H1 (cell line): ENCODE measurements at regions not wholly inside any gene's neighbourhood (a gene's known extent, or its start where the extent isn't known, plus 50 kb on each side); places are given as distances from the start of the nearest gene placed in this dataset.

Source experiments
- CTCF ChIA-PET: fragments of 300-600 bp; sonication (Branson Sonifier 250); formaldehyde crosslinking; loops from one replicate; lab custom pipeline; 2021; ENCODE audit not compliant: partially characterized antibody; lab: Charles Lee
- POLR2A ChIA-PET: fragments of 300-600 bp; sonication (Branson Sonifier 250); formaldehyde crosslinking; loops from one replicate; lab custom pipeline; 2021; ENCODE audit warnings: inconsistent platforms; ENCODE audit not compliant: partially characterized antibody; lab: Charles Lee
- DNase-seq, 2 experiments: peaks; one replicate each; pipeline versions ENCODE4 v3.0.0 to v3.0.0-alpha.2; 2010 to 2022; ENCODE audit warnings: low spot score in 2 of 2, low read depth in 1 of 2, mixed read lengths in 1 of 2
- FAIRE-seq: peaks from 2 replicates; lab custom pipeline; 2011; peaks lifted over from hg19 to GRCh38; lab: Jason Lieb, UNC
- H2AFZ ChIP-seq: 2 replicates; pipeline ENCODE4 v1.8.1; 2012; ENCODE audit warnings: low read length, inconsistent platforms
- H2AK5ac ChIP-seq: 2 replicates; pipeline ENCODE4 v1.6.1; 2013; ENCODE audit warnings: low read depth, low read length
- H2BK120ac ChIP-seq: replicated peaks from 2 replicates; pipeline ENCODE3; 2013; ENCODE audit warnings: low read depth, low read length, inconsistent platforms
- H2BK12ac ChIP-seq: 2 replicates; pipeline ENCODE4 v1.6.1; 2013; ENCODE audit warnings: low read depth, low read length
- H2BK15ac ChIP-seq: 2 replicates; pipeline ENCODE4 v1.6.1; 2013; ENCODE audit warnings: low read length
- H2BK20ac ChIP-seq: 2 replicates; pipeline ENCODE4 v1.6.1; 2013; ENCODE audit warnings: low read length
- H2BK5ac ChIP-seq: 2 replicates; pipeline ENCODE4 v1.6.1; 2013; ENCODE audit warnings: low read depth, low read length
- H3K14ac ChIP-seq: 2 replicates; pipeline ENCODE4 v1.6.1; 2013; ENCODE audit warnings: inconsistent platforms; ENCODE audit not compliant: insufficient read length
- H3K18ac ChIP-seq: 2 replicates; pipeline ENCODE4 v1.6.1; 2013; ENCODE audit warnings: low read length; ENCODE audit errors: extremely low read depth
- H3K23ac ChIP-seq: 2 replicates; pipeline ENCODE4 v1.6.1; 2013; ENCODE audit warnings: inconsistent platforms; ENCODE audit not compliant: insufficient read length
- H3K23me2 ChIP-seq: 2 replicates; pipeline ENCODE4 v1.6.1; 2013; ENCODE audit warnings: low read depth, low read length
- H3K27ac ChIP-seq: 2 replicates; pipeline ENCODE4 v1.6.1; 2011; ENCODE audit warnings: low read depth, low read length, inconsistent platforms
- H3K27me3 ChIP-seq, 4 experiments: replicated peaks in 1 of 4; 1 replicate in 1 of 4; 2 replicates in 3 of 4; pipeline versions ENCODE4 v1.6.1 to v1.8.1; 2011 to 2013; ENCODE audit warnings: low read length in 3 of 4, mild to moderate bottlenecking in 3 of 4, inconsistent platforms in 2 of 4, mixed read lengths in 2 of 4, moderate library complexity in 1 of 4; ENCODE audit not compliant: control insufficient read depth in 3 of 4, insufficient read depth in 3 of 4; ENCODE audit errors: extremely low read depth in 1 of 4
- H3K36me3 ChIP-seq, 4 experiments: 2 replicates each; pipeline versions ENCODE4 v1.6.1 to v1.8.1; 2011 to 2013; ENCODE audit warnings: mild to moderate bottlenecking in 4 of 4, low read length in 3 of 4, moderate library complexity in 2 of 4, control low read depth in 1 of 4, inconsistent platforms in 1 of 4; ENCODE audit not compliant: insufficient read depth in 4 of 4, control insufficient read depth in 2 of 4
- H3K4ac ChIP-seq: replicated peaks from 2 replicates; pipeline ENCODE3; 2013; ENCODE audit warnings: low read length, low read depth, mixed read lengths, inconsistent platforms; ENCODE audit not compliant: insufficient read length
- H3K4me1 ChIP-seq, 4 experiments: replicated peaks in 1 of 4; 1 replicate in 1 of 4; 2 replicates in 3 of 4; pipeline versions ENCODE4 v1.6.1 to v1.8.1; 2011 to 2013; ENCODE audit warnings: low read length in 3 of 4, inconsistent platforms in 2 of 4, mixed read lengths in 1 of 4; ENCODE audit not compliant: insufficient read depth in 4 of 4, control insufficient read depth in 3 of 4
- H3K4me2 ChIP-seq, 2 experiments: 2 replicates each; pipeline versions ENCODE4 v1.6.1 to v1.8.1; 2011 to 2013; ENCODE audit warnings: low read depth in 2 of 2, low read length in 2 of 2, control low read depth in 1 of 2, inconsistent platforms in 1 of 2, mild to moderate bottlenecking in 1 of 2; ENCODE audit not compliant: insufficient read depth in 1 of 2
- H3K4me3 ChIP-seq, 4 experiments: fragments of 200-600, 300-600 bp in 1 of 4; sonication (generic), shearing (Covaris generic), sonication (Bioruptor Twin) in 1 of 4; 2 replicates each; pipeline versions ENCODE4 v1.5.1 to v1.8.1; 2011 to 2016; ENCODE audit warnings: low read length in 4 of 4, low read depth in 3 of 4, control low read depth in 2 of 4, inconsistent platforms in 2 of 4, mild to moderate bottlenecking in 2 of 4, mixed read lengths in 1 of 4, moderate library complexity in 1 of 4; ENCODE audit not compliant: insufficient read depth in 2 of 4; ENCODE audit errors: extremely low read depth in 1 of 4
- H3K56ac ChIP-seq: replicated peaks from 2 replicates; pipeline ENCODE3; 2013; ENCODE audit warnings: low read depth, mild to moderate bottlenecking, mixed read lengths, low read length, inconsistent platforms; ENCODE audit not compliant: insufficient read length
- H3K79me1 ChIP-seq: 2 replicates; pipeline ENCODE4 v1.6.1; 2013; ENCODE audit warnings: low read depth, low read length, control low read depth
- H3K79me2 ChIP-seq, 2 experiments: 2 replicates each; pipeline versions ENCODE4 v1.6.1 to v1.8.1; 2012 to 2013; ENCODE audit warnings: low read length in 2 of 2, mild to moderate bottlenecking in 2 of 2, inconsistent platforms in 1 of 2; ENCODE audit not compliant: insufficient read depth in 2 of 2, control insufficient read depth in 1 of 2
- H3K9ac ChIP-seq, 4 experiments: replicated peaks in 1 of 4; 1 replicate in 1 of 4; 2 replicates in 3 of 4; pipeline versions ENCODE4 v1.6.1 to v1.8.1; 2011 to 2013; ENCODE audit warnings: low read depth in 3 of 4, low read length in 3 of 4, control low read depth in 2 of 4, mild to moderate bottlenecking in 2 of 4, moderate library complexity in 2 of 4, inconsistent platforms in 1 of 4; ENCODE audit errors: extremely low read depth in 1 of 4
- H3K9me3 ChIP-seq, 2 experiments: 2 replicates each; pipeline versions ENCODE4 v1.6.1 to v1.8.1; 2012 to 2013; ENCODE audit warnings: mild to moderate bottlenecking in 2 of 2, moderate library complexity in 2 of 2, control low read depth in 1 of 2, inconsistent platforms in 1 of 2, low read depth in 1 of 2, low read length in 1 of 2, mixed read lengths in 1 of 2; ENCODE audit not compliant: insufficient read depth in 2 of 2
- H4K20me1 ChIP-seq, 2 experiments: replicated peaks in 1 of 2; 2 replicates each; pipeline versions ENCODE3 to v1.8.1; 2011 to 2013; ENCODE audit warnings: inconsistent platforms in 2 of 2, low read length in 2 of 2, mild to moderate bottlenecking in 1 of 2; ENCODE audit not compliant: insufficient read depth in 2 of 2, control insufficient read depth in 1 of 2
- H4K5ac ChIP-seq: 2 replicates; pipeline ENCODE4 v1.6.1; 2013; ENCODE audit warnings: low read length, low read depth, mixed read lengths, inconsistent platforms; ENCODE audit not compliant: insufficient read length
- H4K8ac ChIP-seq: 2 replicates; pipeline ENCODE4 v1.8.0; 2013; ENCODE audit warnings: mild to moderate bottlenecking, moderate library complexity, low read length, inconsistent platforms; ENCODE audit not compliant: insufficient read depth; ENCODE audit errors: extremely low read depth
- H4K91ac ChIP-seq: replicated peaks from 2 replicates; pipeline ENCODE3; 2013; ENCODE audit warnings: low read length, mixed read lengths, inconsistent platforms; ENCODE audit not compliant: insufficient read length
- ATF3 ChIP-seq: IDR thresholded peaks from 2 replicates; pipeline ENCODE4 v1.6.1; 2011; ENCODE audit warnings: low read depth, mild to moderate bottlenecking, low read length; ENCODE audit not compliant: insufficient read depth
- EZH2 ChIP-seq: fragments of 200-600 bp; sonication (generic); IDR thresholded peaks from 2 replicates; pipeline ENCODE4 v1.7.1; 2012; ENCODE audit warnings: low read depth, mild to moderate bottlenecking, moderate library complexity, low read length, inconsistent platforms; ENCODE audit not compliant: severe bottlenecking
- KDM1A ChIP-seq: fragments of 200-600, 300-600 bp; sonication (generic); IDR thresholded peaks from 2 replicates; pipeline ENCODE4 v1.7.1; 2016; ENCODE audit warnings: mild to moderate bottlenecking, low read length, borderline replicate concordance
- PHF8 ChIP-seq: fragments of 200-600 bp; sonication (generic); conservative IDR thresholded peaks from 2 replicates; pipeline ENCODE4 v1.7.1; 2012; ENCODE audit warnings: low read depth, mild to moderate bottlenecking, inconsistent platforms, low read length, moderate library complexity
- POU5F1 ChIP-seq: IDR thresholded peaks from 2 replicates; pipeline ENCODE4 v1.6.1; 2011; ENCODE audit warnings: low read depth, mild to moderate bottlenecking, low read length, moderate library complexity
- RAD21 ChIP-seq, 2 experiments: IDR thresholded peaks in 1 of 2; conservative IDR thresholded peaks in 1 of 2; 2 replicates each; pipeline ENCODE4 v1.6.1; 2011; ENCODE audit warnings: low read depth in 2 of 2, low read length in 2 of 2, improper control_type of control experiment in 1 of 2, inconsistent platforms in 1 of 2, mild to moderate bottlenecking in 1 of 2, moderate library complexity in 1 of 2
- WGBS, 2 experiments: shearing (Covaris generic) in 1 of 2; methylation state at CpG; one replicate each; pipeline versions ENCODE4 v1.1.6 to v1.1.7; 2013 to 2015; ENCODE audit warnings: low lambda C conversion rate in 2 of 2, mixed read lengths in 2 of 2, inconsistent platforms in 1 of 2, low coverage in 1 of 2, missing lambda C conversion rate in 1 of 2; ENCODE audit not compliant: insufficient replicate concordance in 2 of 2, insufficient coverage in 1 of 2, insufficient read length in 1 of 2; ENCODE audit errors: extremely low coverage in 1 of 2, missing lambda C conversion rate in 1 of 2; 5-methylcytosine and 5-hydroxymethylcytosine counted together

- no peak overlapping the region for H3K18ac ChIP-seq
- H3K36me3 ChIP-seq, result no peaks in the 10 kb centered on the region
- no peak overlapping the region for H3K23ac ChIP-seq
- no peaks in the 10 kb centered on the region for H3K23me2 ChIP-seq
- no peak overlapping the region for H3K4me3 ChIP-seq
- H3K4ac ChIP-seq, result no peak overlapping the region
- WGBS, 2 experiments, result 100% methylated on average over 1 of the region's 1 CpG; no CpG with 5 or more reads in 1 of the 2 experiments
- H4K8ac ChIP-seq, result no peak overlapping the region
- no peaks in the 10 kb centered on the region; a peak in 1 of 4 replicates for H3K9me3 ChIP-seq
- FAIRE-seq, result no peak
- H2AFZ ChIP-seq, result peak overlapping the region; percentile 66; the same call in 1 of the 2 replicates
- H4K20me1 ChIP-seq, result no peaks in the 10 kb centered on the region
- ChIA-PET CTCF (no interaction called here), POLR2A (no interaction called here)
- H3K9ac ChIP-seq, result no peak overlapping the region
- H3K27me3 ChIP-seq, result no peaks in the 10 kb centered on the region
- H4K91ac ChIP-seq, result no peak overlapping the region
- H3K4me2 ChIP-seq, result no peak overlapping the region
- H2BK20ac ChIP-seq, result no peak overlapping the region
- no peak overlapping the region for H3K14ac ChIP-seq
- no peaks in the 10 kb centered on the region for H3K4me1 ChIP-seq
- no peak overlapping the region for H4K5ac ChIP-seq
- no peak overlapping the region for H2BK5ac ChIP-seq
- H2BK12ac ChIP-seq, result no peak overlapping the region
- H3K27ac ChIP-seq, result no peak overlapping the region
- no peaks in the 10 kb centered on the region for H3K79me2 ChIP-seq
- H3K56ac ChIP-seq, result no peak overlapping the region
- H2AK5ac ChIP-seq, result no peak overlapping the region
- DNase-seq, result no peak
- no peak overlapping the region for H2BK120ac ChIP-seq
- no peak overlapping the region for H2BK15ac ChIP-seq
- no peaks in the 10 kb centered on the region for H3K79me1 ChIP-seq
- TF ChIP-seq POU5F1 (no peak), KDM1A (no peak), ATF3 (no peak), PHF8 (no peak), EZH2 (no peak), RAD21 (IDR thresholded peaks at IDR 0.05 in 1 of 2, conservative IDR thresholded peaks at IDR 0.05 in 1 of 2; ENCODE audit: low read depth in 2 of 2, low read length in 2 of 2) (no peak)
Observed at GRCh38 chr12:33129500-33129899, 232.9 kb upstream of the PKP2 start.
